IMR-90 (cell line): ENCODE measurements at regions not wholly inside any gene's neighbourhood (a gene's known extent, or its start where the extent isn't known, plus 50 kb on each side); places are given as distances from the start of the nearest gene placed in this dataset.
A peak's percentile ranks its signal among the peaks of the same experiment; 100 is the strongest.

Experiments
- ATAC-seq: fragments of 200-7000 bp; cut with Tn5 transposase; 2 replicates; pipeline ENCODE4 v1.9.1; 2020; ENCODE audit warnings: low read depth, mild to moderate bottlenecking, moderate library complexity
- BruUV-seq: library from RNA; stranded (reverse); fragments of 400-500 nt; replicated peaks from 2 replicates; lab custom pipeline; 2021; lab: Mats Ljungman, UMichigan
- CTCF ChIA-PET: fragments of 300-600 bp; formaldehyde crosslinking; extraction: SDS; loops from one replicate; lab custom pipeline; 2021; ENCODE audit warnings: antibody characterized with exemption; lab: Yijun Ruan, JAX
- POLR2A ChIA-PET: fragments of 300-600 bp; sonication (Branson Sonifier 250); formaldehyde crosslinking; loops from one replicate; lab custom pipeline; 2022; ENCODE audit warnings: antibody characterized with exemption; ENCODE audit not compliant: unreplicated experiment; lab: Charles Lee
- DNase-seq: peaks from one replicate; pipeline ENCODE4 v3.0.0; 2013
- H2AFZ ChIP-seq: replicated peaks from 2 replicates; pipeline ENCODE3; 2013; ENCODE audit warnings: low read length, mild to moderate bottlenecking; ENCODE audit not compliant: poor library complexity
- H2AK5ac ChIP-seq: 2 replicates; pipeline ENCODE4 v1.6.1; 2013; ENCODE audit warnings: low read depth, low read length, inconsistent platforms
- H2AK9ac ChIP-seq: replicated peaks from 2 replicates; pipeline ENCODE3; 2013; ENCODE audit warnings: mild to moderate bottlenecking, low read depth, low read length, moderate library complexity; ENCODE audit not compliant: poor library complexity
- H2BK120ac ChIP-seq: 2 replicates; pipeline ENCODE4 v1.6.1; 2013; ENCODE audit warnings: low read depth, low read length, inconsistent platforms
- H2BK15ac ChIP-seq: 3 replicates; pipeline ENCODE4 v1.6.1; 2013; ENCODE audit warnings: low read depth, low read length, inconsistent platforms
- H2BK20ac ChIP-seq: 2 replicates; pipeline ENCODE4 v1.6.1; 2013; ENCODE audit warnings: low read depth, mild to moderate bottlenecking, inconsistent platforms, low read length, moderate library complexity
- H2BK5ac ChIP-seq: 2 replicates; pipeline ENCODE4 v1.6.1; 2013; ENCODE audit warnings: mild to moderate bottlenecking, low read depth, low read length, inconsistent platforms; ENCODE audit not compliant: poor library complexity, severe bottlenecking
- H3K14ac ChIP-seq: replicated peaks from 2 replicates; pipeline ENCODE4 v1.6.1; 2013; ENCODE audit warnings: low read depth, low read length, inconsistent platforms
- H3K18ac ChIP-seq: 2 replicates; pipeline ENCODE4 v1.6.1; 2013; ENCODE audit warnings: low read depth, low read length, control low read depth
- H3K23ac ChIP-seq: 2 replicates; pipeline ENCODE4 v1.6.1; 2013; ENCODE audit warnings: low read depth, low read length, inconsistent platforms
- H3K27ac ChIP-seq: 2 replicates; pipeline ENCODE4 v1.5.1; 2013; ENCODE audit warnings: mild to moderate bottlenecking, control low read depth, low read length; ENCODE audit not compliant: insufficient read depth
- H3K27me3 ChIP-seq: 2 replicates; pipeline ENCODE4 v1.6.1; 2013; ENCODE audit warnings: low read length; ENCODE audit not compliant: control insufficient read depth, insufficient read depth
- H3K36me3 ChIP-seq: 2 replicates; pipeline ENCODE4 v1.6.1; 2013; ENCODE audit warnings: low read length, mixed read lengths; ENCODE audit not compliant: control insufficient read depth, insufficient read depth
- H3K4ac ChIP-seq: 2 replicates; pipeline ENCODE4 v1.6.1; 2013; ENCODE audit warnings: low read depth, low read length, inconsistent platforms
- H3K4me1 ChIP-seq: 2 replicates; pipeline ENCODE4 v1.6.1; 2013; ENCODE audit warnings: low read length, mixed read lengths; ENCODE audit not compliant: control insufficient read depth, insufficient read depth
- H3K4me2 ChIP-seq: 2 replicates; pipeline ENCODE4 v1.6.1; 2013; ENCODE audit warnings: low read depth, mild to moderate bottlenecking, control low read depth, low read length, moderate library complexity
- H3K4me3 ChIP-seq: 2 replicates; pipeline ENCODE4 v1.5.1; 2013; ENCODE audit warnings: low read depth, mild to moderate bottlenecking, control low read depth, low read length, moderate library complexity; ENCODE audit not compliant: insufficient read depth
- H3K56ac ChIP-seq: 2 replicates; pipeline ENCODE4 v1.6.1; 2013; ENCODE audit warnings: low read length, inconsistent platforms; ENCODE audit not compliant: insufficient read depth; ENCODE audit errors: extremely low read depth
- H3K79me1 ChIP-seq, 2 experiments: 2 replicates each; pipeline ENCODE4 v1.6.1; 2013; ENCODE audit warnings: low read length in 2 of 2, inconsistent platforms in 1 of 2, low read depth in 1 of 2
- H3K9ac ChIP-seq: 2 replicates; pipeline ENCODE4 v1.6.1; 2013; ENCODE audit warnings: low read depth, low read length, control low read depth
- H3K9me1 ChIP-seq: 2 replicates; pipeline ENCODE4 v1.6.1; 2013; ENCODE audit warnings: low read length, inconsistent platforms; ENCODE audit not compliant: insufficient read depth
- H3K9me3 ChIP-seq: 2 replicates; pipeline ENCODE4 v1.6.1; 2013; ENCODE audit warnings: low read length; ENCODE audit not compliant: control insufficient read depth, insufficient read depth
- H4K20me1 ChIP-seq: 2 replicates; pipeline ENCODE4 v1.6.1; 2013; ENCODE audit warnings: low read length, inconsistent platforms; ENCODE audit not compliant: insufficient read depth
- H4K5ac ChIP-seq: 2 replicates; pipeline ENCODE4 v1.6.1; 2013; ENCODE audit warnings: mild to moderate bottlenecking, low read depth, low read length, control low read depth
- H4K8ac ChIP-seq, 2 experiments: 2 replicates each; pipeline ENCODE4 v1.6.1; 2013; ENCODE audit warnings: low read depth in 2 of 2, low read length in 2 of 2, control low read depth in 1 of 2, inconsistent platforms in 1 of 2
- H4K91ac ChIP-seq: 2 replicates; pipeline ENCODE4 v1.6.1; 2013; ENCODE audit warnings: low read depth, low read length, inconsistent platforms; ENCODE audit not compliant: insufficient read depth
- BHLHE40 ChIP-seq: fragments of 150-350 bp; IDR thresholded peaks from 2 replicates; pipeline ENCODE4 v1.6.1; 2016; ENCODE audit warnings: mild to moderate bottlenecking, low read depth, low read length
- CHD1 ChIP-seq: IDR thresholded peaks from 2 replicates; pipeline ENCODE4 v1.6.1; 2012; ENCODE audit warnings: low read depth, low read length, improper control_type of control experiment
- FOS ChIP-seq: fragments of 150-350 bp; IDR thresholded peaks from 2 replicates; pipeline ENCODE4 v1.6.1; 2016; ENCODE audit warnings: low read depth, low read length
- MXI1 ChIP-seq: IDR thresholded peaks from 2 replicates; pipeline ENCODE4 v1.6.1; 2012; ENCODE audit warnings: low read depth, mild to moderate bottlenecking, low read length, moderate library complexity, borderline replicate concordance
- NFE2L2 ChIP-seq: fragments of 150-350 bp; IDR thresholded peaks from 2 replicates; pipeline ENCODE4 v1.6.1; 2016; ENCODE audit warnings: low read depth, mild to moderate bottlenecking, low read length
- RAD21 ChIP-seq: IDR thresholded peaks from 2 replicates; pipeline ENCODE4 v1.6.1; 2012; ENCODE audit warnings: low read length, improper control_type of control experiment
- RFX5 ChIP-seq: IDR thresholded peaks from 2 replicates; pipeline ENCODE4 v1.8.0; 2012; ENCODE audit warnings: low read depth, mild to moderate bottlenecking, low read length, moderate library complexity
- SMC3 ChIP-seq: fragments of 150-350 bp; IDR thresholded peaks from 2 replicates; pipeline ENCODE4 v1.6.1; 2016; ENCODE audit warnings: low read depth, mild to moderate bottlenecking, antibody characterized with exemption, low read length, moderate library complexity
- WGBS, 2 experiments: methylation state at CpG; one replicate each; pipeline versions ENCODE4 v1.1.5 to v1.1.7; 2013; ENCODE audit warnings: missing lambda C conversion rate in 2 of 2; ENCODE audit not compliant: insufficient read length in 1 of 2; ENCODE audit errors: extremely low coverage in 2 of 2; 5-methylcytosine and 5-hydroxymethylcytosine counted together
- dilution Hi-C: fragments of 300-500 bp; cut with HindIII; formaldehyde crosslinking; loops from one replicate; pipeline ENCODE4 v1.14.3; 2018; ENCODE audit warnings: low sequenced_read_pairs; ENCODE audit not compliant: unreplicated experiment
- in situ Hi-C: fragments of 300-500 bp; cut with MboI; formaldehyde crosslinking; loops from 3 replicates; pipeline ENCODE4 v1.14.3; 2019; ENCODE audit warnings: low sequenced_read_pairs, inconsistent platforms, mixed read lengths
- intact Hi-C: fragments of 100-400 bp; cut with micrococcal nuclease; formaldehyde crosslinking; loops from 2 replicates; pipeline ENCODE4 v1.10.0; 2022
- TF ChIP-seq, protein P1 (sequence below): conservative IDR thresholded peaks from 2 replicates; pipeline ENCODE4 v1.5.1; 2012; ENCODE audit warnings: mild to moderate bottlenecking, low read depth, low read length, improper control_type of control experiment
- TF ChIP-seq, protein P2 (sequence below): fragments of 150-350 bp; IDR thresholded peaks from 2 replicates; pipeline ENCODE4 v1.6.1; 2017; ENCODE audit warnings: mild to moderate bottlenecking, antibody characterized with exemption, low read length, low read depth

DNA sequence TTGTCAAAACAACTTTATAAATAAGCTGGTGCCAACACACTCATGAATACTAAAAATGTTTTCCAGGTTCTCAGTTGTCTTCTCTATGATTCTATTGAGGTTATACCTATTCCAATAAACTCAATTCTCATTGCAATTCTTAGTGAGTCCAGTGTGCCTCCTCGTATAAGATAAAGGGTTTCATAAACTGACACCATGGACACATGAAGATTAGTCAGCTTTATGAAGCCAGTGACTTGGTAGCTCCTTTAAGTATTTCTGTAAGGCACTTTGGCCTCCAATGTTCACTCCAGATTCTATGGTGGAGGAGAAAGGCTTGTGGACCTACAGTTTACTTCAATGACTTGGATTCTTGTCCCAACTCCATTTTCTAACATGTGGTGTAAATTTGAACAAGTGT, 521.3 kb upstream of the JARID2 start:
- no peak overlapping the region for H3K4ac ChIP-seq
- ChIA-PET CTCF (interaction anchor here (0.6 kb wide), 1 partner anchor 10 kb away, joined by 3 read pairs; no protein-coding TSS in a partner anchor), POLR2A (no interaction called here)
- TF ChIP-seq RFX5 (no peak), SMC3 (no peak), MXI1 (no peak), RAD21 (no peak), CHD1 (no peak), FOS (no peak), NFE2L2 (no peak), BHLHE40 (no peak)
- TF ChIP-seq, protein P1, sequence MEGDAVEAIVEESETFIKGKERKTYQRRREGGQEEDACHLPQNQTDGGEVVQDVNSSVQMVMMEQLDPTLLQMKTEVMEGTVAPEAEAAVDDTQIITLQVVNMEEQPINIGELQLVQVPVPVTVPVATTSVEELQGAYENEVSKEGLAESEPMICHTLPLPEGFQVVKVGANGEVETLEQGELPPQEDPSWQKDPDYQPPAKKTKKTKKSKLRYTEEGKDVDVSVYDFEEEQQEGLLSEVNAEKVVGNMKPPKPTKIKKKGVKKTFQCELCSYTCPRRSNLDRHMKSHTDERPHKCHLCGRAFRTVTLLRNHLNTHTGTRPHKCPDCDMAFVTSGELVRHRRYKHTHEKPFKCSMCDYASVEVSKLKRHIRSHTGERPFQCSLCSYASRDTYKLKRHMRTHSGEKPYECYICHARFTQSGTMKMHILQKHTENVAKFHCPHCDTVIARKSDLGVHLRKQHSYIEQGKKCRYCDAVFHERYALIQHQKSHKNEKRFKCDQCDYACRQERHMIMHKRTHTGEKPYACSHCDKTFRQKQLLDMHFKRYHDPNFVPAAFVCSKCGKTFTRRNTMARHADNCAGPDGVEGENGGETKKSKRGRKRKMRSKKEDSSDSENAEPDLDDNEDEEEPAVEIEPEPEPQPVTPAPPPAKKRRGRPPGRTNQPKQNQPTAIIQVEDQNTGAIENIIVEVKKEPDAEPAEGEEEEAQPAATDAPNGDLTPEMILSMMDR, result no peak
- TF ChIP-seq, protein P2, sequence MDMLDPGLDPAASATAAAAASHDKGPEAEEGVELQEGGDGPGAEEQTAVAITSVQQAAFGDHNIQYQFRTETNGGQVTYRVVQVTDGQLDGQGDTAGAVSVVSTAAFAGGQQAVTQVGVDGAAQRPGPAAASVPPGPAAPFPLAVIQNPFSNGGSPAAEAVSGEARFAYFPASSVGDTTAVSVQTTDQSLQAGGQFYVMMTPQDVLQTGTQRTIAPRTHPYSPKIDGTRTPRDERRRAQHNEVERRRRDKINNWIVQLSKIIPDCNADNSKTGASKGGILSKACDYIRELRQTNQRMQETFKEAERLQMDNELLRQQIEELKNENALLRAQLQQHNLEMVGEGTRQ, result no peak
- no peak for ATAC-seq
- no peak overlapping the region for H3K18ac ChIP-seq
- H3K56ac ChIP-seq, result no peak overlapping the region
- BruUV-seq, result no TSS peak
- no peaks in the 10 kb centered on the region for H3K27me3 ChIP-seq
- intact Hi-C loops, result no loop called here
- no peak overlapping the region for H2AK5ac ChIP-seq
- no peak overlapping the region for H3K23ac ChIP-seq
- no peak for DNase-seq
- no peak overlapping the region for H3K27ac ChIP-seq
- H2AFZ ChIP-seq, result no peak overlapping the region
- H4K20me1 ChIP-seq, result no peaks in the 10 kb centered on the region
- in situ Hi-C loops, result no loop called here
- H2AK9ac ChIP-seq, result no peak overlapping the region
- H3K9ac ChIP-seq, result no peak overlapping the region
- H3K79me1 ChIP-seq, result no peaks in the 10 kb centered on the region
- H3K36me3 ChIP-seq, result no peaks in the 10 kb centered on the region
- H4K91ac ChIP-seq, result no peak overlapping the region
- H3K4me3 ChIP-seq, result no peak overlapping the region
- no peak overlapping the region for H4K8ac ChIP-seq
- dilution Hi-C loops, result no loop called here
- H3K9me1 ChIP-seq, result 0 out of 2 replicates have a peak, but pooled peaks cover 3% of the 10 kb centered on the region
- no CpG with 5 or more reads among the region's 1 CpG for WGBS, 2 experiments
- peak overlapping the region; percentile 18; the same call in 1 of the 2 replicates for H2BK120ac ChIP-seq
- H3K9me3 ChIP-seq, result no peaks in the 10 kb centered on the region
- no peak overlapping the region for H3K14ac ChIP-seq
- H2BK5ac ChIP-seq, result no peak overlapping the region
- no peak overlapping the region for H4K5ac ChIP-seq
- H3K4me2 ChIP-seq, result no peak overlapping the region
- H3K4me1 ChIP-seq, result peaks cover 10% of the 10 kb centered on the region
- no peak overlapping the region for H2BK20ac ChIP-seq
- H2BK15ac ChIP-seq, result no peak overlapping the region
